ENCODE measurements at regions not wholly inside any gene's neighbourhood (a gene's known extent, or its start where the extent isn't known, plus 50 kb on each side); places are given as distances from the start of the nearest gene placed in this dataset.
A peak's percentile ranks its signal among the peaks of the same experiment; 100 is the strongest.

DNA sequence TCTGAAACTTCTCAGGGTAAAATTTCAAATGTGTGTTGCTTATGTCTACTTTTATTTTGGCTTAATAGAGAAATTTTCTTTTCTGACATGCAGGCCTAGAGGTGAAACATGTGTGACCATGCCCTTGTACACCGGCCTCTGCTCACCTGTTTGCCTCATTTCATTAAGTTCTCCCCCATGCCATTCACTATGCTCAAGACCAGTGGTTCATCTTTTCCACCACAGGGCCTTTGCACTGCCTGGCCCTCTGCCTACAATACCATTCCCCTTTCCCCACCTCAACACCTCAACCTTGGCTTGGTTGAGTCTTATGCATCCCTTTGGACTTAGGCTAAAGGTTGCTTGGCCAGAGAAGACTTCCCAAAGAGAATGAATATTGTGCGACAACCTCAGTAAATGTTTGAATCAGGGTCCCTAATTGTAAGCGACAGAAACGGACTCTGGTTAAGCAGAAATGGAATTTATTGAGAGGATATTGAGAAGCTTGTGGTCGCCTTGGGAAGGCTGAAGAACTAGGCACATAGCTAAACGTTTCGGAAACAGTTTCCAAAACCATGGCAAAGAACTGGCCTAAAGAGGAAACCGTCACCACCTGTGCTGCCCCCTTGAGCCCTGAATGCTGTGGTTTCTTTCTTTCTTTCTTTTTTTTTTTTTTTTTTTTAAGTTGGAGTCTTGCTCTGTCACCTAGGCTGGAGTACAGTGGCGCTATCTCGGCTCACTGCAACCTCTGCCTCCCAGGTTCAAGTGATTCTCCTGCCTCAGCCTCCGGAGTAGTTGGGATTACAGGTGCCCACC is 152.2 kb downstream of the SOX4 start:
- H3K27ac ChIP-seq = no peak overlapping the region
- DNase-seq (ENCODE audit: low spot score) = no peak
- ChIA-PET POLR2A (ENCODE audit: low non-redundant PET) (no interaction called here), CTCF (no interaction called here)
- TF ChIP-seq, protein P1, sequence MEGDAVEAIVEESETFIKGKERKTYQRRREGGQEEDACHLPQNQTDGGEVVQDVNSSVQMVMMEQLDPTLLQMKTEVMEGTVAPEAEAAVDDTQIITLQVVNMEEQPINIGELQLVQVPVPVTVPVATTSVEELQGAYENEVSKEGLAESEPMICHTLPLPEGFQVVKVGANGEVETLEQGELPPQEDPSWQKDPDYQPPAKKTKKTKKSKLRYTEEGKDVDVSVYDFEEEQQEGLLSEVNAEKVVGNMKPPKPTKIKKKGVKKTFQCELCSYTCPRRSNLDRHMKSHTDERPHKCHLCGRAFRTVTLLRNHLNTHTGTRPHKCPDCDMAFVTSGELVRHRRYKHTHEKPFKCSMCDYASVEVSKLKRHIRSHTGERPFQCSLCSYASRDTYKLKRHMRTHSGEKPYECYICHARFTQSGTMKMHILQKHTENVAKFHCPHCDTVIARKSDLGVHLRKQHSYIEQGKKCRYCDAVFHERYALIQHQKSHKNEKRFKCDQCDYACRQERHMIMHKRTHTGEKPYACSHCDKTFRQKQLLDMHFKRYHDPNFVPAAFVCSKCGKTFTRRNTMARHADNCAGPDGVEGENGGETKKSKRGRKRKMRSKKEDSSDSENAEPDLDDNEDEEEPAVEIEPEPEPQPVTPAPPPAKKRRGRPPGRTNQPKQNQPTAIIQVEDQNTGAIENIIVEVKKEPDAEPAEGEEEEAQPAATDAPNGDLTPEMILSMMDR (conservative IDR thresholded peaks at IDR 0.05; ENCODE audit: low read depth) = no peak

DNA sequence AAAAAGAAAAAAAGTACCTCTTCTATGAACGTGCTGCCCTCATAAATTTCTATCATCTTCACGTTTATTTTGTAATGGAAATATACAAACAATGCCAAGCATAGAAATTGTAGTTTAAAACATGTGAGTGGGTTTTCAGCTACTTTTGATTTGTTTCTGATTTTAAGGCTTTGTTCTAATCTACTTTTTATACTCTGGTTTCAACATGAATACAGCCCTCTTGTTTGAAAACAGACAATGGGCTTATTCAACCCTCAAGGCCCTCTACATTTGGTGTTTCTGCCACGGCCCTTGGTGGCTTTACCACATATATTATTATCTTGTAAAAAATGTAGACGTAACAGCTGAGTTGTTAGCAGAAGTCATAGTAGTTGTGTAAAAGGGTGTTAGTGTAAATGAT is 153.9 kb downstream of the SOX4 start:
- CTCF ChIA-PET = no interaction called here
- POLR2A ChIA-PET (ENCODE audit: low non-redundant PET) = no interaction called here
- DNase-seq (ENCODE audit: low spot score) = no peak
- no peak overlapping the region for H3K27ac ChIP-seq
- TF ChIP-seq, protein P1 (conservative IDR thresholded peaks at IDR 0.05; ENCODE audit: low read depth) = no peak

DNA sequence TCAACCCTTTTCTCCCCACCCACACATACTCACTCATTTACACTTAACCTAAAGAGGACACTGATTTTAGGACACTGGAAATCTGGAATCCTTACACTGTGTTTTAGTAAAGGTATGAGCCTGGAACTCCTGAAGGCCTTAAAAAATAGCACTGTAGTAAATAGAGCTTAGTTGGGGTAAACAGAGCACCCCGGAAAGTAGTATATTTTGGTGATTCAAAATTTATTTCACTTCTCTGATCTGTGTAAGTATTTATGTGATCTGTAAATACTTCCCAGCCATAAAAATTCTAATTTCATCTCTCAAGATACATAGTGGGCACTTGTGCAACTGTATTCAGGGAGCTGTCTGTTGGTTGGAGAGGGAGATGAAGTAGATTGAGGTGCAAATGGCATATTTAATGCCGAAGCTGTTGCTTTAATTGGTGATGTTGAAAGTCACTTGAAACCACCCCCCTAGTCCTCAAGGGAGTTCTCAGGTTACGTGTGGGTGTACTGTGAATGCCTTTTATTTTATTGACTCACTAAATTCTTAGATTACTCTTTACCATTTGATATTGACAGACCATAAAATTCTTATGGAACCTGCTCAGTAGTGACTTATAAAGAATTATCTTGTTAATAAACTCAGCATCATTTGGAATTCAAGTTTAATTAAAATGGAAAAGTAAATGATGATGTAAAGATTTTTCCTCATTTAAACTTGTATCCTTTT is 154.9 kb downstream of the SOX4 start:
- ChIA-PET CTCF (no interaction called here), POLR2A (ENCODE audit: low non-redundant PET) (no interaction called here)
- TF ChIP-seq, protein P1 (conservative IDR thresholded peaks at IDR 0.05; ENCODE audit: low read depth) = no peak
- no peak overlapping the region for H3K27ac ChIP-seq
- peak; percentile 62 for DNase-seq (ENCODE audit: low spot score)

DNA sequence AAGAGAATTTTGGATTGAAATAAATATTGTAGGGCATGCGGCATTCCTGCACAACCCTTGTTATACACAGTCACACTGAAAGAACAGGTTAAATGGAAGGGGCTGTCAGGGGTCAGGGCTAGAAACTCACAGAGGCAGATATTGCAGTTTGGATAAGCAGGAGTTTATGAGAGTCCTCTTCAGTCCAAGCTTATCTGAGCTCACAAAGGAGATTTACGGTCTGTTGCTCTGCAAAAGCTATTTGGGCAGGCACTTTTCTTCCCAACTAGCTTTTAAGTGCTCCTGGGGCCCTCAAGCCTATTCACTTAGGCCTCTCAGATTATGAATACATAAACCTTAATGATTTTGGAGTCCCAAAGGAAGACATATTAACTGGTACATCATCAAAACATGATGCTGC is 156.2 kb downstream of the SOX4 start:
- TF ChIP-seq, protein P1 (conservative IDR thresholded peaks at IDR 0.05; ENCODE audit: low read depth) = no peak
- no peak overlapping the region for H3K27ac ChIP-seq
- CTCF ChIA-PET = no interaction called here
- no peak for DNase-seq (ENCODE audit: low spot score)
- POLR2A ChIA-PET (ENCODE audit: low non-redundant PET) = no interaction called here

DNA sequence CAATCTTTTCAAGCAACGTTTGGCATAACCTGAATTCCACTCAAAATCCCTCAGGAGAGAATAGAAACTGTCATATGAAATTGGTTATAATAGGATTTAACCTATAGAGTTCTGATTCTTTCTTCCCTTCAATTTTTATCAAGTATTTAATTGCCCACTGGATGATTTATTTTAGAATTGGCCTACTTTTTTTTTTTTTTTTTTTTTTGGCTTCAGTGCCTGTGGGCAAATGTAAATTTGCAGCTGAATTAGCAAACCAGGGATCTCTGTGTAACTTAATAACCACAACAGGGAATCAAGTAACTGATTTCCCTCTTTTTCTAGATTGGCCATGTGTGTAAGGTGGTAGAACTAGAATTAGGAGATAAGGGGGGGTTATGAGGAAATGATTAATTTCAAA is 157.0 kb downstream of the SOX4 start:
- CTCF ChIA-PET = no interaction called here
- TF ChIP-seq, protein P1 (conservative IDR thresholded peaks at IDR 0.05; ENCODE audit: low read depth) = no peak
- no peak overlapping the region for H3K27ac ChIP-seq
- POLR2A ChIA-PET (ENCODE audit: low non-redundant PET) = no interaction called here
- no peak for DNase-seq (ENCODE audit: low spot score)

DNA sequence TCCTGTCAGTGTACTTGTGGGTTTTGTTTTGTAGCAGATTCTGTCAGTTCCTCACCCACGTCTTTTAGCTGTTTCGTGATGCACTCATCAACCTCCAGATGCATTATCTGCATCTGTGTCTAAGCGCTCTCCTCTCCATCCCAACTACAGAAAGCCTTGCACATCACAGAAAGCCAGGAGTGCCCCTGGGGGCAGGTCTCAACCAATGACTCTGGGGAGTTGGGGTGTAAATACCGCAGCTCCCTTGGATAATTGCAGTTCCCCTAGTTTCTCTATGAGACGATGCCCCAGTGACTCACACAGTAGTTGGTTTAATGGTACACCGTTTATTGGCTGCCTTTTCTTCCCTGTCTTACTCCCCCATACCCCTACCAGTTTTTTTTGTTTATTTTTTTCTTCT is 158.1 kb downstream of the SOX4 start:
- POLR2A ChIA-PET (ENCODE audit: low non-redundant PET) = no interaction called here
- DNase-seq (ENCODE audit: low spot score) = no peak
- no peak overlapping the region for H3K27ac ChIP-seq
- TF ChIP-seq, protein P1 (conservative IDR thresholded peaks at IDR 0.05; ENCODE audit: low read depth) = no peak
- CTCF ChIA-PET = no interaction called here

Data from RWPE1 (cell line).